Mesenteric fat pad (tissue), 1 donor: ENCODE measurements at regions not wholly inside any gene's neighbourhood (a gene's known extent, or its start where the extent isn't known, plus 50 kb on each side); places are given as distances from the start of the nearest gene placed in this dataset.
"Not testable (repeated sequence)": the region's sequence is repeated elsewhere in the genome, so short reads cannot be mapped to it uniquely, and the experiment has no call there.

ENCODE experiments used
- DNase-seq: peaks from one replicate; pipeline ENCODE4 v3.0.0-alpha.2; 2020; ENCODE audit warnings: low spot score
- donor health status: DM: yes; HTN: yes; CAD: no.

GRCh38 chr1:203998571-203998970 lies 74.3 kb upstream of the SOX13 start:
- DNase-seq, result not testable (repeated sequence)

DNA sequence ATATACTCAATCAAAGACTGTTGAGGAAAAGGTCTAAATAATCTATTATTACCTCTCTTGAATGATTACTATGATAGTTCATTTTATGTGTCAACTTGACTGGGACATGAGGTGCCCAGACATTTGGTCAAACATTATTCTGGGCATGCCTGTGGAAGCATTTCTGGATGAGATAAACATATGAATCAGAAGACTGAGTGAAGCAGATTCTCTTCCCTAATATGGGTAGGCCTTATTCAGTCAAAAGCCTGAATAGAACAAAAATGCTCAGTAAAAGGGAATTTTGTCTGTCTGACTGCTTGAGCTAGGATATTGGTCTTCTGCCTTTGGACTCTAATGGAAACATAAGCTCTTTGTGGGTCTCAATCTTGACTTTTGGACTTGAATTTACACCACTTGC lies 73.3 kb upstream of the SOX13 start:
- no peak for DNase-seq

GRCh38 chr1:204001166-204001901 lies 71.6 kb upstream of the SOX13 start:
- no peak for DNase-seq

GRCh38 chr1:204002614-204003013 lies 70.3 kb upstream of the SOX13 start:
- DNase-seq, result no peak

GRCh38 chr1:204003536-204003935 lies 69.4 kb upstream of the SOX13 start:
- DNase-seq, result no peak

DNA sequence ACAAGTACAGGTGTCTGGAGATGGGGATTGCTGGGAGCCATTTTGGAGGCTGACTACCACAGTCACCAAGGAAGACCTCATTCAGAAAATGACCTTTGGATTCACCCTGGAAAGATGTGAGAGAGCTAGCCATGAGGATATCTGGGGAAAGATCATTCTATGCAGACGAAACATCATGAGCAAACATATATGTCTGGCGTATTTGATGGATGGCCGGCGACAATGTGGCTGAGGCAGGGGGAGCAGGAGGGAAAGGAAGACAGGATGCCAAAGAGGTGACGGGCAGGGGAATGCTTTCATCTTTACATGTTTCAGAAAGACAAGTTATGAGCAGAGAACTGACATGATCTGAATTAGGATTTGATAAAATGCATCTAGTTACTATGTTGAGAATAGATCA lies 61.5 kb upstream of the SOX13 start:
- peak; percentile 16 for DNase-seq

DNA sequence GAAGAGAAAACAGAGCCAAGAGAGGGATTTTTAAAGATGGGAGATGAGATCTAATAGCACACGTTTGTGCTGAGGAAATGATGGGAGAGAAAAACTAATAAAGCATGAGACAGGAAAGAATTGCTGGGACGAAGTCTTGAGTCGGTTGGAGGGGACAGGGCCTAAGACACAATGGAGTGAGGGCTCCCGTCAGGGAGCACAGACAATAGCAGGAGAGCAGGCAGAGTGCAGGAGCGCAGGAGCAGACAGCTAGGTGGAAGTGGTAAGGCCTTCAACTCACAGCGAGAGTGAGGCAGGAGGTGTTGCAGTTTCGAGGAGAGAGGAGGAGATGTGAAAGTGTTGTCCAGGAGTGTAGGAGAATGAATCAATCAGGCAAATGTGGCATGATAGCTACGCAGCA lies 59.9 kb upstream of the SOX13 start:
- peak; percentile 37 for DNase-seq

DNA sequence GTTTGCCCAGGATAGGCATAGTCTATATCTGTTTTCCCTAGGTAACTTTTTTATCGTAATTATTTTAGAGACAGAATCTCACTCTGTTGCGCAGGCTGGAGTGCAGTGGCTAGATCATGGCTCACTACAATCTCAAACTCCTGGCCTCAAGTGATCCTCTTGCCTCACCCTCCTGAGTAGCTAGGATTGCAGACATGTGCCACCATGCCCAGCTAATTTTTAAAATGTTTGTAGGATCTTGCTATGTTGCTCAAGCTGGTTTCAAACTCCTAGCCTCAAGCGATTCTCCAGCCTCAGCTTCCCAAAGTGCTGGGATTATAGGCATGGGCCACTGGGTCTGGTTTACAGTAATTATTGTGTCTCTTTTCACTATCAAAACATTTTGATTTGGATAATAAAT lies 58.6 kb upstream of the SOX13 start:
- DNase-seq, result peak; percentile 14

DNA sequence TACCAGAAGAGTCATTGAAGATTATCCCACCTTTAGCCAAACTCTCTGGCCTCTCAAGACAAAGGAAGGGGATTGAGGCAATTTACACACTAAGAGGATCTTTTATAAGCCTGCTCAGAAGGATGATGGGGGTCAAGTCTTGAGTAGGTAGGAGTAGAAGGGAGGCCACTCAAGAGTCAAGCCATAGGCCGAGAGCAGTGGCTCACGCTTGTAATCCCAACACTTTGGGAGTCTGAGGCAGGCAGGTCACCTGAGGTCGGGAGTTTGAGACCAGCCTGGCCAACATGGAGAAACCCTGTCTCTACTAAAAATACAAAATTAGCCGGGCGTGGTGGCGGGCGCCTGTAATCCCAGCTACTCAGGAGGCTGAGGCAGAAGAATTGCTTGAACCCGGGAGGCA lies 58.0 kb upstream of the SOX13 start:
- peak; percentile 20 for DNase-seq

GRCh38 chr1:204017032-204017431 lies 55.9 kb upstream of the SOX13 start:
- DNase-seq, result no peak

GRCh38 chr1:204018460-204018859 lies 54.5 kb upstream of the SOX13 start:
- DNase-seq, result peak; percentile 2
